Activated CD8-positive, alpha-beta memory T cell treated with anti-CD3 and anti-CD28 coated beads, Interleukin-2, amount 50 U/mL, for 1 hour (primary cell): ENCODE measurements at regions not wholly inside any gene's neighbourhood (a gene's known extent, or its start where the extent isn't known, plus 50 kb on each side); places are given as distances from the start of the nearest gene placed in this dataset.
"Not testable (repeated sequence)": the region's sequence is repeated elsewhere in the genome, so short reads cannot be mapped to it uniquely, and the experiment has no call there.

ENCODE experiments used
- DNase-seq: peaks from one replicate; pipeline ENCODE4 v3.0.0-alpha.2; 2020; ENCODE audit errors: extremely low read depth

DNA sequence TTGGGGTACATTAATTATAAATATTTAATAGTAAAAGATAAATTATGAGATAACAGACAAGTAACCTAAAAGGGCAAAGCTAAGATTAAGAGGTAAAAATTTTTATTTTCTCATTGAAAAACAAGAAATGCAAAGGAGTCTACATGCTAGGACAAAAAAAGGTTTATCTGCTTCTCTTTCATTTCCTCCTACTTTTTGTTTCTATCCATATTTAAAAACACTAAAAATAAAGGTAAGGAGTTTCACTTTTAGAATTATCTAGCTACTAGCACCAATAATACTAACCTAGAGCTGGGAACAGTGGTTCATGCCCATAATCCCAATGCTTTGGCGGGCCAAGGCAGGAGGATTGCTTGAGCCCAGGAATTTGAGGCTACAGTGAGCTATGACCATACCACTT lies 1551.7 kb upstream of the SLC39A10 start:
- no peak for DNase-seq

DNA sequence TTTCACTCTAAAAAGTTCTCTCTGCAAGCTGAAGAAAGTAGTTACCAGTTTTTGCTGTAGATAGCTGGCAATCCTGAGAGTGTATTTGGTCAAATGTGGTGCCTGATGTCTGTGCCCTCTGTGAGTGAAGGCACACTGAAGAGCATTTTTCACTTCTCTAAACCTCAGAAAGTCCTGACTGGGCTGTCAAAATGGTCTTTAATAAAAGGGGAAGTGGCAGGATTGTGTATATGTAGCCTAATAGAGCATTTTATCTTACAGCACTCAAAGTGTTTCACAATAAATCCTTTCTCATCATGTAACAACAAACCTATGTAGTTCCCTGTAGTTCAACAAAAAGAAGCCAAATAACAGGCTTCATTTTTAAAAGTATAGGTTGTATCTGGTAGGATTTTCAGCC lies 1552.3 kb upstream of the SLC39A10 start:
- DNase-seq: no peak

DNA sequence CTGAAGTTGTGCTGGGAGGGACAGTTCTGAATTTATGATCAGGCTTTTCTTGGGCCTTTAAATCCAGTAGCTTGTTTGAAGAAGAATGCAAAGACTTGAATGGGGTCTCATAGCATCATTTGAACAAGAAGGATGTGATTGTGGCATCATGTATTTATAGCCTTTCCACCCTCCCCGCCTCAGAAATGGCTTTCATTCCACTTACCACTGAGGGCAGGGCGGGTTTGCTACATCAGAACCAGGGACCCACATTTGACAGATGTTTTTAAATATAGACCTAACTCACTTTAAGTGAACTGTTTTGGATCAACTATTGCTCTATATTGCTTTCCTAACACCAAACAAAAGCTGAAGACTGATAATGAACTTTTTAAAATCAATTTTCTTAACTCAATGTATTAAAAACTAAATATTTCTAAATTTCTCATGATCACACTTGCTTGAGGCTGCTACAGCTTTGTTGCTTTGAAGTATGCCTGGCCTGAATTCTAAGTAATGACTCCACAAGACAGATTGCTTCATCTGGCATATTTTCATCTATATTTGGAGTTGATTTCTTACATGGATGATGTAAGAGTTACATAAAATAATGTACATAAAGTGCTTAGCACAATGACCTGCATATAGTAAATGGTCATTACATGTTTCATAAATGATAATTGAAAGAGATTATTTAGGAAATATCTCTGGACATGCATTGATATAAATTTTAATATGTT lies 1552.9 kb upstream of the SLC39A10 start:
- DNase-seq: no peak

DNA sequence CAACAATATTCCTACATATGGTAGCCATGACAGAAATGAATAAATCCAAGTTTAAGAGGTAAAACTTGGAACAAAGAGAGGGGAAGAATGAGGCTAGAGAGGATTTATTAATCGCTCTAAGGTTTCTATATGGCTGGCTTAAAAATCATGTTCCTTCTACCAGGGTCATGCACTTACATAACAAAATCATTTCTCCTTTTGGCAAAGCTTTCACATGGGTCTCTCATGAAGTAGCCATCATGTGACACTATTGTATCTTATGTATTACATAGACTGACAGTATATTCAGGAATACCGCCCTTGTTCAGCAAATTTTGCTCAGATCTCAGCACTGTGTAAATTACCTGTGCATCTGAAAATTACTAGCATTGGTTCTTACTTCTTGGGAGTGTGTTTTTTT lies 1554.5 kb upstream of the SLC39A10 start:
- no peak for DNase-seq

DNA sequence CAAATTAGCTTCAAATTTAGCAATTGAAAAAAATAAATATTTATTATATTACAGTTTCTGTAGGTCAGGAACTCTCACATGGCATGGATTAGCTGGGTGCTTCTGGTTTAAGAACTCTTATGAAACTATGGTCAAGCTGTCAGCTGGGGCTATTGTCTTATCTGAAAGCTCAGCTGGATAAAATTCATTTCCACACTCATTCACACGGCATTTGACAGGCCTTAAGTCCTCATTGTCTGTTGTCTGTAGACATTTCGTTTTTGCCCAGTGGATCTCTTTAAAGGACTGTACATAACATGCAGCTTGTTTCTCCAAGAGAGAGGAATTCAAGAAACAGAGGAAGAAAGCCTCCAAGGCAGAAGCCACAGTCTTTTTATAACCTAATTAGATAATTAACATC lies 1556.8 kb upstream of the SLC39A10 start:
- DNase-seq: no peak

DNA sequence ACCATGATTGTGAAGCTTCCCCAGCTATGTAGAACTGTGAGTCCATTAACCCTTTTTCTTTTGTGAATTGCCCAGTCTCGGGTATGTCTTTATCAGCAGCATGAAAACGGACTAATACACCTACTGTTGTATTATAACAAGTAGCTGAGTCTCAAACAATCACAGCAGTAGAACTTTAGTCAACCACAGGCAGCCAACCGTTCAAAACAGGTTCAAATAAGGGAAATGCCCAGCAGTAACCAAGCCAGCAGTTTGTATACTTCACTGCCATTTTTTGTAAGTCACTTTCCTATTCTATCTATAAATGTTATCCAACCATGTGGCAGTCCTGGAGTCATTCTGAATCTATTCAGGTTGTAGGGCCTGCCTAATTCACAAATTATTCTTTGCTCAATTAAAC lies 1560.6 kb upstream of the SLC39A10 start:
- no peak for DNase-seq

DNA sequence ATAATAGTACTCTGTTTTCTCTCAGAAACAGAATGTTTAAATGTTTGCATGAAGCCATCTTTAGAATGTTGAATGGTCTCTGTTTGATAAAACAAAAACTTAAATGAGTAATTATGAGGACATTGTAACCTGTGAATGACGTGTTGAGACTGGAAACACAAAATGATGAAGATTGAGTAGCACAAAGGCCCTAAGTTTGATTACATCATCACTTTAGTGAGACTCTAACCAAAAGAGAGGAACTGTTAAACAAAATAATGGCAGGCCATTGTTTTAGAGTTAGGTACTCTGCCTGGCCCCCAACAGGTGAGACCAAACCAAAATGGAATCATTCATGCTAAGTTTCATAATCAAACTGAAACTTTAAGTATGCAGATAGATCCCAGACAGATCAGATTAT lies 1561.7 kb upstream of the SLC39A10 start:
- no peak for DNase-seq

DNA sequence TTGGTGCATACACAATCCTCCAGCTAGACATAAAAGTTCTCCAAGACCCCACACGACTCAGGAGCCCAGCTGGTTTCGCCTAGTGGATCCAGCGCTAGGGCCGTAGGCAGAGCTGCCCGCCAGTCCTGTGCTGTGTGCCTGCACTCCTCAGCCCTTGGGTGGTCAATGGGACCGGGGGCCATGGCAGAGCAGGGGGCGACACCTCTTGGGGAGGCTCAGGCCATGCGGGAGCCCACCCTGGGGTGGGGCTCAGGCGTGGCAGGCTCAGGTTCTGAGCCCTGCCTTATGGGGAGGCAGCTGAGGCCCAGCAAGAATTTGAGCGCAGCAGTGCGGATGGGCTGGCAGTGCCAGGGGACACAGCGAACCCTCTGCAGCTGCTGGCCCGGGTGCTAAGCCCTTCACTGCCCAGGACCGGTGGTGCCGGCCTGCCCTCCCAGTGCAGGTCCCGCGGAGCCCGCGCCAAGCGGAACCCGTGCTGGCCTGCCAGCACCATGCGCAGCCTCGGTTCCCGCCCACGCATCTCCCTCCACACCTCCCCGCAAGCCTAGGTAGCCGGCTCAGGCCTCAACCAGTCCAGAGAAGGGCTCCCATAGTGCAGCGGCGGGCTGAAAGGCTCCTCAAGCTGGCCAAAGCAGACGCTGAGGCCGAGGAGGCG lies 1566.6 kb upstream of the SLC39A10 start:
- no peak for DNase-seq

DNA sequence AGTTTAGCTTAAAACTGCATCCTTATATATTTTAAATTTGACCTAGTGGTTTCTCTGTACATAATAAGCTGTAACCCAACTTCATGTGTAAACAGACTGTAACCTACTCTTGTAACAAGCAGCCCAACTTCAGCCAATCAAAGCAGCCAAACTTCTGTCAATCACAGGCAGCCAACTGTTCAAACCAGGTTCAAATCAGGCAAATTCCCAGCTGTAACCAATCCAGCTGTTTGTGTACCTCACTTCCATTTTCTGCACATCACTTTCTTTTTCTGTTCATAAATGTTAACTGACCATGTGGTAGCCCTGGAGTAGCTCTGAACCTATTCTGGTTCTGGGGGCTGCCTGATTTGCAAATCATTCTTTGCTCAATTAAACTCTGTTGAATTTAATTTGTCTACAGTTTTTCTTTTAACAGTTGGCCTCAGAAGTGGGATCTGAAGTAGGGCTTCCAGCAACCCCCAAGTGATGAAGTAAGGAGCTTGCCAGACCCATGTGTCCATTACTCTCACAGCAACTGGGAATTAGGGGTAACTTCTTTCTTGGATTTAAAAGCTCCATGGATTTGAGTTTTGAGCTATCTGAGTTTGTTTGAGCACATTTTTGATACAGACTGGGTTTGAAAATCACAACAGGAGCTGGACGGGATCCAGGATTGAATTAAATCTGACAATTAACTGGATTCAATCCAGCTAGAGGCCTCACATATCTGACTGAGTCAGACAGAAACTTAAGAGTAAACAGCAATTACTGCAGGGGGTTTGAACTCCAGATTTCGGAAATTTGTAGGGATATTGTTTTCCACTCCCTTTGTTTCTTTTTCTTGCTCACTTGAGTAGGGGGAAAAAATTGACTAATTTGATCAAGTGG lies 1569.7 kb upstream of the SLC39A10 start:
- no peak for DNase-seq

DNA sequence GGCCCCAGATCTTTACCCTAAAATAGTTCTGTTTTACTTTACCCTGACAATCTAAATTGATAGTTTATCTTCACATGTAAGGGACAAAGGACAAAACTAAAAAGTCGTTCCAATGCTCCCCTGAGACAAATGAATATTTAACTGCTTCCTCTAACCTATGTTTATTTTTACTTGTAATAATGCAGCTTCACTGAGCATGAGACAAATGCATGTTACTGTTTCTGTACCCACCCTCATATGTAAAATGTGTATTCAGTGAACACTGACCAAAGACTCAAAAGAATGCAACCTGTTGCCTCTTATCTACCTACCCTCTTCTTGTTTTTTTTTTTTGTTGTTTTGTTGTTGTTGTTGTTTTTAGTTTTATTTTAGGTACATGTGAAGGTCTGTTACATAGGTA lies 1570.9 kb upstream of the SLC39A10 start:
- DNase-seq: no peak

DNA sequence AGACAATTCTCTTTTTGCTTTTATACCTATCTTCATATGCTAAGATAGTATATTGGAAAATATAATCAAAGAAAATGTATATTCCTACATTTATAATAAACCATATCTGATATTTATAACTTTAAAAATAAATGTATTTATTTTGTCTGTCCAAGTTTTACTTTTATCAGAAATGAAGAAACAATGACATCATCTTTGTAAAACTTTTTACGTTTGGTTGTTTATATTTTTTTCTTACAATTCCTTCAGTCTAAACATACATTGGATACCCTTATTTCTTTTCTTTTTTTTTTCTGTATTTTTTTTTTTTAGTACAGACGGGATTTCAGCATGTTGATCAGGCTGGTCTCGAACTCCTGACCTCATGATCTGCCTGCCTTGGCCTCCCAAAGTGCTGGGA lies 1577.0 kb upstream of the SLC39A10 start:
- DNase-seq: no peak

DNA sequence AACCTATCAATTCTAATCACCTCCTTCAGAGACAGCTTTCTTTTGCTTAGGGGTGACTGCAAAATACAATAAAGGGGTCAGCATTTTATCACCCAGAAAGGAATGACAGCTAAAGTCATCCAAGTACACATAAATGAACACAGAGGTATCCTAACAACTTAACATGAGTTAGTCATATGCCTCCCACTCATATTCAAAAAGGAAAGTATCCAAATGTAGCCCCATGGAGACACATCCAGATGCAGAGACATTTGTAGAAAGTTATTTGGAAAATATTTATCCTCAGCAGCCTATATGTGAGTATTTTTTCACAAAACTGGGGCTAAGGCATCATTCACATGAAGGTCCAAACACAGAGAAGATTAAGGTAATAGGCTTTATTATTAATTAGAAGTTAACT lies 1579.7 kb upstream of the SLC39A10 start:
- no peak for DNase-seq

DNA sequence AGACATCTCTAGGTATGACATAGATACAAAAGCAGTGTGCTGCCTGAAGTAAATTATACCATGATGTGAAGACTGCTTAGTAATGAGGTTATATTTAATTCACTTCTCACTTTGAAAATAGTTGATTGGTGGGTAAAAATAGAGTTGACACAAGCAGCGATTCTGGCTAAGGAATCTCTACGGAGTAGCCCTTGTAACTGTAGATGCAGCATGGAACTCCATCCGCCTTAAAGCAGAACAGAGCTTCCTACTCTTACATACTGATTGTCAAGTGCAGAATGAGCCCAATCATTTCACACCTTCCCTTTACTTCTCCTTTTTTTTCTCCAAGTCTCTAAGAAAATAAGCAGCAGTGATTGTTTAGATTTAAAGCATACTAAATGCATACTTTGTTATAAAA lies 1594.6 kb upstream of the SLC39A10 start:
- DNase-seq: no peak

DNA sequence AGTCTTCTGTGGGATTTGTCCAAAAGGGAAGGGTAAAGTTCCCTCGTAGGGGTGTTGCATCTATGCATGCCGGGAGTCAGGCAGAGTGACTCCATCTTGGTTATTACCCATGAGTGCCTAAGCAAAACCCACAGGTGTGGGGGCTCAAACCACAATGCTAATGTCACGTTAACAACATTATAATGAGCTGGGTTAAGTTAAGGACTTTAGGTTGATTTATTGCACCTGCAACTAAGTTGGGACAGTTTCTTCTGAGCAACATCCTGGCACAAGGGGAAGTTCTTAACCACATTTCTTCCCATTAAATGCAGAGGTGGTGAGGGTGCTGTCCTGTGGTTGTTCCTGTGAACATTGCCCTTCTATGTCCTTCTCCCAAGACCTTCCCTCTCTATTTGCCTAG lies 1596.8 kb upstream of the SLC39A10 start:
- no peak for DNase-seq

DNA sequence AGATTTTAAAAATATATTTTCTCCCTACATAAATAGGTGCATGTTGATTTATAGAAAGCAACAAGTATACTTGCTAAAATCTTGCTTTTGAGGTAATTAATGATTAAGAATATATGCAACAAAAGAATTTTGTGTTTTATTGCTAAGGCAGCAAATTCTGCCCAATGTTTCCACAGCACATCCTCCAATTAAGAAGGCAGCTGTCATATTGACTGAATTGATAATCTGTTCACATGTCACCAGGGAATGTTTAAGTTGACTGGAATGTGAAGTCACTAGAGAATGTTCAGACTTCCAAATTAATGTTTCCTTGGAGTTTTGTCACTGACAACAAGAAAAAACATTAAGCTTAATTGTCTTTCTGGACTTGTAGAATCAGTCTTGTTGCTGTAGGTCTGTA lies 1602.7 kb upstream of the SLC39A10 start:
- no peak for DNase-seq

DNA sequence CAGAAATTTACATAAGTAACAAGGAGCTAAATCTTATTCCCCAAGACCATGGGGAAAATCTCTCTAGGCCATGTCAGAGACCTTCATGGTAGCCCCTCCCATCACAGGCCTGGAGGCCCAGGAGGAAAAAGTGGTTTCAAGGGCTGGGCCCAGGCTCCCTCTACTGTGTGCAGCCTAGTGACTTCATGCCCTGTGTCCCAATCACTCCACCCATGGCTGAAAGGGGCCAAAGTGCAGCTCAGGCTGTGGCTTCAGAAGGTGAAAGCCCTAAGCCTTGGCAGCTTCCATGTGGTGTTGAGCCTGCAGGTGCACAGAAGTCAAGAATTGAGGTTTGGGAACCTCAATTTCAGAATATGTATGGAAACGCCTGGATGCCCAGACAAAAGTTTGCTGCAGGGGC lies 1612.7 kb upstream of the SLC39A10 start:
- DNase-seq: no peak

DNA sequence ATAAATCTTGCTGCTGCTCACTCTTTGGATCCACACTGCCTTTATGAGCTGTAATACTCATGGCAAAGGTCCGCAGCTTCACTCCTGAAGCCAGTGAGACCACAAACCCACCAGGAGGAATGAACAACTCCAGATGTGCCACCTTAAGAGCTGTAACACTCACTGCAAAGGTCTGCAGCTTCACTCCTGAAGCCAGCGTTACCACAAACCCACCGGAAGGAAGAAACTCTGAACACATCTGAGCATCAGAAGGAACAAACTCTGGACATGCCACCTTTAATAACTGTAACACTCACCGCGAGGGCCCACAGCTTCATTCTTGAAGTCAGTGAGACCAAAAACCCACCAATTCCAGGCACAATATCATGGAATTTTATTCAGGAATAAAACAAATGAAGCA lies 1635.9 kb upstream of the SLC39A10 start:
- not testable (repeated sequence) for DNase-seq

DNA sequence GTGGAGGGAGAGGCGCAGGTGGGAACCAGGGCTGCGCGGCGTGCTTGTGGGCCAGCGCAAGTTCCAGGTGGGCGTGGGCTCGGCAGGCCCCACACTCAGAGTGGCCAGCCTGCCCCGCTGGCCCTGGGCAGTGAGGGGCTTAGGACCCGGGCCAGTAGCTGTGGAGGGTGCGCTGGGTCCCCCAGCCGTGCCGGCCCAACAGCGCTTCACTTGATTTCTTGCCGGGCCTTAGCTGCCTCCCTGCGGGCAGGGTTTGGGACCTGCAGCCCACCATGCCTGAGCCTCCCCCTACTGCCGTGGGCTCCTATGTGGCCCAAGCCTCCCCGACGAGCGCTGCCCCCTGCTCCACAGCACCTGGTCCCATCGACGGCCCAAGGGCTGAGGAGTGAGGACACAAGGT lies 1636.9 kb upstream of the SLC39A10 start:
- no peak for DNase-seq

DNA sequence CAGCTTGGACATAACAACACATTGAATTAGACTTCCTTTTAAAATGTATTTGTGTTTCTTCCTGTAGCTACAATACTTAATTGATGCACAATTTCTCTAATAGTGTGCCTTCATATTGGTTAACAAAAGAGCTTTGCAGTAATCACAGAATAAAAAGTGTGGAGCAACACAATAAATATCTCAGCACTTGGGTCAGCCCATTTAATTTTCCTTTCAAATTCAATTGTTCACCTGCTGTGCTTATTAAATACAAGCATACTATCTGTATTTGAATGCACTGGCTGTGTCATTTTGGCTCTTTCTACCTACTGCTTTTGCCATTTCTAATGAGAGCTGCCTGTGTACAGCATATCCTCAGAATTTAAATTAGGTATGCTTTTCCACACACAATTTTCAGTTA lies 1641.3 kb upstream of the SLC39A10 start:
- DNase-seq: no peak

DNA sequence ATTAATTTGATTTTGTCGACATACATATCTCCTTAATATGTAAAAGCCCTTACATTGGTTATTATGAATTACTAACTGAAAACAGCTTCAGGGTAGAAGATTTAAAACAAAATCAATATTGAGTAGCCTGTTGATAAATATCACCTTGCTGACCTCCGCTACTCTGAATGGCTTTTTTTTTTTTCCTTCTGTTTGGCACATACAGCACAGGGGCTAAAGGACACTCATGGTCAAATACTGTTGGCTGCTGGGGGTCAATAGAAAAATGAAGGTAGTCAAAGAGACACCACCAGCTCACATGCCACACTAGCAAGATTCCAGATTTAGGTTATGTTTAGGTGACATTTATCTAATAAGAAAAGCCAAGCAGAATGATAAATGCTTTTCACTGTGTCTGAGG lies 1642.4 kb upstream of the SLC39A10 start:
- no peak for DNase-seq

DNA sequence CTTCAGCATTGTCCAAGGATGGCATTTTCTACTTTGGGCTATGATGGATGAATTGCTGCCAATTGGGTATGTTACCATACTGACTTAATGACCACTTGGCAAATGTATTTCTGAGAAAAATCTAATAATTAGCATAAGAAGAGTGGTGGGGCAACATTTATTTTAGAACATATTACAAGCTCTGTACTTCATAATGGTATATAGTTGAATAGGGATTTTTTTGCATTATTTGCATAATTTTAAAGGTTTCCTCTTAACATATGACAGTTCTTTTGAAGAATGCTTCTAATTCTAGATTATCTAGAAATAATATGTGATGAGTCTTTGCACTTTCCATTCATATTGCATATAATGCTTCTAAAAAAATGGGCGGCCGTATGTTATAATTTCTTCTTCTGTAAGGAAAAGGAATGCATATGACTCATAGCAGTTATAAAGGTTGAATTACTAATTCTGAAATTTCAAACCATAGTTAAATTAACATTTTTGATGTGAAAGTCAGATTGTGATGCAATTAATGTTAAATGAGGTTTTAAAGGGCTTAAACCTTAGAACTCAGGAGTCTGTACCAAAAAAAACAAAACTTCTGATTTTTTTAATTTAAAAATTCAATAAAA lies 1652.3 kb upstream of the SLC39A10 start:
- DNase-seq: no peak

DNA sequence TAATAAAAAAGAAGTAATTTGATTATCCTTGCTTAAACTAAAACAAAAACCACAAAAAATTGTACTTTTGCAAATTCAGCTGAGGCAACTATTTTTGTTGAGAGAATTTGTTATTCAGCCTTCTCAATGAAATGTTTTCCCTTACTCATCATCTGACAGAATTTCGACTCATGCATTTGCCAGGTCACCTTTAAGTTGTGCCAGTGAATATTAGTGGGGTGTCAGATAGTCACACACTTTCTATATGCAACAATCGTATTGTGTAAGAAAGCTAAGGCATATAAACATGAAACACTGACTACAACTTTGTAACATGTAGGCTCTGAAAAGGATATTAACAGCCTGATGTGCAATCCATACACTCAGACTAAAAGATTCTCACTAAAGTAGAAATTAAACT lies 1653.1 kb upstream of the SLC39A10 start:
- no peak for DNase-seq
